GM06990 (cell line): ENCODE measurements at regions not wholly inside any gene's neighbourhood (a gene's known extent, or its start where the extent isn't known, plus 50 kb on each side); places are given as distances from the start of the nearest gene placed in this dataset.
"Not testable (repeated sequence)": the region's sequence is repeated elsewhere in the genome, so short reads cannot be mapped to it uniquely, and the experiment has no call there.

Experiments
- DNase-seq: peaks from one replicate; pipeline ENCODE4 v3.0.0-alpha.2; 2011; ENCODE audit not compliant: insufficient read length; ENCODE audit errors: extremely low read depth
- H3K27me3 ChIP-seq: replicated peaks from 2 replicates; pipeline ENCODE4 v1.6.0; 2011; ENCODE audit warnings: low read length; ENCODE audit not compliant: control insufficient read depth, insufficient read depth
- H3K36me3 ChIP-seq: 2 replicates; pipeline ENCODE4 v1.5.1; 2011; ENCODE audit warnings: low read length; ENCODE audit not compliant: control insufficient read depth, insufficient read depth
- H3K4me3 ChIP-seq: replicated peaks from 2 replicates; pipeline ENCODE4 v1.5.1; 2011; ENCODE audit warnings: low read depth, mild to moderate bottlenecking, control low read depth, low read length
- CTCF ChIP-seq: IDR thresholded peaks from 2 replicates; pipeline ENCODE4 v1.5.1; 2011; ENCODE audit warnings: low read length, control low read depth, mild to moderate bottlenecking, inconsistent platforms; ENCODE audit not compliant: insufficient read depth, poor library complexity, severe bottlenecking

GRCh38 chr9:110095776-110096175 is 112.2 kb downstream of the C9orf152 start:
- Histone ChIP-seq H3K27me3 (no peaks in the 10 kb centered on the region), H3K4me3 (no peak overlapping the region), H3K36me3 (peaks cover 2% of the 10 kb centered on the region)
- DNase-seq, result no peak
- no peak for TF ChIP-seq CTCF

- DNase-seq, H3K36me3 ChIP-seq, H3K27me3 ChIP-seq, H3K4me3 ChIP-seq: not testable (repeated sequence)
Observed at GRCh38 chr9:110096674-110097073, 111.3 kb downstream of the C9orf152 start.

- no peaks in the 10 kb centered on the region for H3K27me3 ChIP-seq
- DNase-seq, result no peak
- H3K36me3 ChIP-seq, result peaks cover 2% of the 10 kb centered on the region
- no peak for TF ChIP-seq CTCF
- H3K4me3 ChIP-seq, result no peak overlapping the region
Observed at GRCh38 chr9:110099236-110100095, 108.5 kb downstream of the C9orf152 start.

GRCh38 chr9:110101531-110102161 is 106.3 kb downstream of the C9orf152 start:
- H3K27me3 ChIP-seq, result no peaks in the 10 kb centered on the region
- peak; percentile 72 for DNase-seq
- no peak for TF ChIP-seq CTCF
- peaks cover 2% of the 10 kb centered on the region for H3K36me3 ChIP-seq
- H3K4me3 ChIP-seq, result no peak overlapping the region

GRCh38 chr9:110103257-110103656 is 104.7 kb downstream of the C9orf152 start:
- Histone ChIP-seq H3K36me3 (peaks cover 2% of the 10 kb centered on the region), H3K27me3 (no peaks in the 10 kb centered on the region), H3K4me3 (no peak overlapping the region)
- TF ChIP-seq CTCF, result no peak
- no peak for DNase-seq

- DNase-seq, result no peak
- Histone ChIP-seq H3K27me3 (no peaks in the 10 kb centered on the region), H3K36me3 (no peaks in the 10 kb centered on the region; the same call in none of the 2 replicates), H3K4me3 (no peak overlapping the region)
- TF ChIP-seq CTCF, result no peak
Observed at GRCh38 chr9:110104261-110104809, 103.6 kb downstream of the C9orf152 start.
